ENCODE measurements at regions not wholly inside any gene's neighbourhood (a gene's known extent, or its start where the extent isn't known, plus 50 kb on each side); places are given as distances from the start of the nearest gene placed in this dataset.

GRCh38 chr1:239872626-239873025 lies 219.1 kb upstream of the FMN2 start:
- Histone ChIP-seq H3K4me1 (ENCODE audit: insufficient read depth, low read length) (no peaks in the 10 kb centered on the region), H3K9me3 (ENCODE audit: control insufficient read depth in 1 of 2, insufficient read depth in 1 of 2, low read length in 2 of 2) (no peaks in the 10 kb centered on the region), H3K36me3 (ENCODE audit: insufficient read depth, low read length) (no peaks in the 10 kb centered on the region), H3K27me3 (ENCODE audit: control insufficient read depth in 1 of 2, insufficient read depth in 2 of 2, low read length in 2 of 2) (no peaks in the 10 kb centered on the region), H3K27ac (ENCODE audit: low read depth in 1 of 2, low read length in 2 of 2) (no peak overlapping the region), H3K4me3 (ENCODE audit: low read length) (no peak overlapping the region)
- ATAC-seq (ENCODE audit: poor library complexity) (no peak), DNase-seq (no peak)
- TF ChIP-seq CTCF (IDR thresholded peaks at IDR 0.05) = no peak
- H3K4me1 Mint-ChIP-seq (ENCODE audit: low read depth) = no peaks in the 10 kb centered on the region
- no peaks in the 10 kb centered on the region for H3K36me3 Mint-ChIP-seq (ENCODE audit: low read depth)
- H3K9me3 Mint-ChIP-seq = no peaks in the 10 kb centered on the region
- ChIA-PET POLR2A (no interaction called here), CTCF (interaction anchor here (1.3 kb wide), 1 partner anchor 20 kb away, joined by 3 read pairs; no protein-coding TSS in a partner anchor)
- H3K4me3 Mint-ChIP-seq = no peak overlapping the region
- no peak overlapping the region for H3K27ac Mint-ChIP-seq
- H3K27me3 Mint-ChIP-seq = no peaks in the 10 kb centered on the region
- intact Hi-C loops (cut with DNase I, micrococcal nuclease) = no loop called here

DNA sequence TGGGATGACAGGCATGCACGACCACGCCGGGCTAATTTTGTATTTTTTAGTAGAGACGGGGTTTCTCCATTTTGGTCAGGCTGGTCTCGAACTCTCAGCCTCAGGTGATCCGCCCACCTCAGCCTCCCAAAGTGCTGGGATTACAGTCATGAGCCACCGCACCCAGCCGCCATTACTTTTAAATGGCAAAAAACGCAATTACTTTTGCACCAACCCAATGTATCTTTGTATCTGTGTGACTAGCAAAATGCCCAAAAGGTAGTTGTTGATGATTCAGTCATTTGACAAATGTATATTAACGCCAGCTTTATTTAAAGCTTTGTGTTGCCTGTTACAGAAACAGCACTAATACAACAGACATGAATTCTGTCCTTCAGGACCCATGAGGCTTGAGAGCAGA lies 216.9 kb upstream of the FMN2 start:
- ChIA-PET CTCF (no interaction called here), POLR2A (no interaction called here)
- no peaks in the 10 kb centered on the region for H3K36me3 ChIP-seq (ENCODE audit: insufficient read depth, low read length)
- no peaks in the 10 kb centered on the region for H3K27me3 ChIP-seq (ENCODE audit: control insufficient read depth in 1 of 2, insufficient read depth in 2 of 2, low read length in 2 of 2)
- no peak overlapping the region for H3K27ac ChIP-seq (ENCODE audit: low read depth in 1 of 2, low read length in 2 of 2)
- H3K4me3 Mint-ChIP-seq = no peak overlapping the region
- H3K4me1 ChIP-seq (ENCODE audit: insufficient read depth, low read length) = no peaks in the 10 kb centered on the region
- no peaks in the 10 kb centered on the region for H3K9me3 ChIP-seq (ENCODE audit: control insufficient read depth in 1 of 2, insufficient read depth in 1 of 2, low read length in 2 of 2)
- no peaks in the 10 kb centered on the region for H3K27me3 Mint-ChIP-seq
- H3K4me1 Mint-ChIP-seq (ENCODE audit: low read depth) = no peaks in the 10 kb centered on the region
- intact Hi-C loops (cut with DNase I, micrococcal nuclease) = no loop called here
- TF ChIP-seq CTCF (IDR thresholded peaks at IDR 0.05) = no peak
- DNase-seq (no peak), ATAC-seq (ENCODE audit: poor library complexity) (no peak)
- no peaks in the 10 kb centered on the region for H3K9me3 Mint-ChIP-seq
- no peaks in the 10 kb centered on the region for H3K36me3 Mint-ChIP-seq (ENCODE audit: low read depth)
- no peak overlapping the region for H3K27ac Mint-ChIP-seq
- H3K4me3 ChIP-seq (ENCODE audit: low read length) = no peak overlapping the region

DNA sequence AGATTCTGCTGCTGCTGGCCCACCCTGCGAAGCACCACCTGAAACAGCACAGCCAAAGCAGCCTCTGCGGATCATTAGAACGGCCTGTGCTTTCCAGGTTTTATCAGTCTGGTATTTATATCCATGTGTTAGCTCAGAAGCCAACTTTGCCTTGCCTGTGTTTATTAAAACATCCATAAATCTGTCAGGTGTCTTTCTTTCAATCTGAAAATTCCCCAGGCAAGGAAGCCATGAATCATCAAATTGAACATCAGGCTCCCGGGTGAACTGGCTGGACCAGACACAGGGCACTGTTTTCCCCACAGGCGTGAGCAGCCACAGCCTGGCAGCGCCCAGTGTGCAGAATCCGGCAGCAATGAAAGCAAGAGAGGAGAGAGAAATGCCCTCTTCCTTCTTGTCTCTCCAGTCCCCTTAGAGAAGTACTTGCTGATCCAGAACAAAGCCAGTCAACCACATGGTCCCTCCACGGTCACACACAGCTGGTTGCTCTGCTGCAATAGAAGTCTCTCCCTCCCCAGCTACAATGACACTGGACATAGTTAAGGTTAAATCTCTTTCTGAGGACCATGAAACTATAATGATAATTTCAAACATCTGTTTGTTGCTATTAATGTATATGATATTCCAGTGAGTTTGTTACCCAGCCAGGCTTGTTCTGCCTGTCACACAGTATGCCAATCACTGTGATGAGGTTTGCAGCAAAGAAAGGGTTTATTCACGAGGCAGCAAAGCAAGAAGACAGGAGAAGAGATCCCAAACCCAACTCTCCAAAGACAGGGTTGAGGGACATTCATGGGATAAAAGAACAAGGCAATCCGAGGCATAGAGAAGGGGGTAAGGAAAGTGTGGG lies 212.1 kb upstream of the FMN2 start:
- Mint-ChIP-seq H3K27me3 (no peaks in the 10 kb centered on the region), H3K4me3 (no peak overlapping the region), H3K27ac (no peak overlapping the region), H3K4me1 (ENCODE audit: low read depth) (no peaks in the 10 kb centered on the region), H3K36me3 (ENCODE audit: low read depth) (no peaks in the 10 kb centered on the region), H3K9me3 (no peaks in the 10 kb centered on the region)
- Histone ChIP-seq H3K36me3 (ENCODE audit: insufficient read depth, low read length) (no peaks in the 10 kb centered on the region), H3K27me3 (ENCODE audit: control insufficient read depth in 1 of 2, insufficient read depth in 2 of 2, low read length in 2 of 2) (no peaks in the 10 kb centered on the region), H3K4me1 (ENCODE audit: insufficient read depth, low read length) (no peaks in the 10 kb centered on the region), H3K27ac (ENCODE audit: low read depth in 1 of 2, low read length in 2 of 2) (no peak overlapping the region), H3K4me3 (ENCODE audit: low read length) (no peak overlapping the region), H3K9me3 (ENCODE audit: control insufficient read depth in 1 of 2, insufficient read depth in 1 of 2, low read length in 2 of 2) (no peaks in the 10 kb centered on the region)
- POLR2A ChIA-PET = no interaction called here
- ATAC-seq (ENCODE audit: poor library complexity) (no peak), DNase-seq (no peak)
- intact Hi-C loops (cut with DNase I, micrococcal nuclease) = no loop called here
- CTCF ChIA-PET = no interaction called here
- no peak for TF ChIP-seq CTCF (IDR thresholded peaks at IDR 0.05)

Data from CD4-positive, alpha-beta T cell (primary cell).